Erythroblast (primary cell): ENCODE measurements at regions not wholly inside any gene's neighbourhood (a gene's known extent, or its start where the extent isn't known, plus 50 kb on each side); places are given as distances from the start of the nearest gene placed in this dataset.

Experiments
- DNase-seq, 2 experiments: peaks; one replicate each; lab custom pipeline; 2025; lab: John Stamatoyannopoulos, UW
- GATA1 ChIP-seq: IDR thresholded peaks from 2 replicates; pipeline ENCODE4 v1.6.1; 2011; ENCODE audit warnings: low read depth, mild to moderate bottlenecking, control low read depth, low read length, moderate library complexity
- POLR2A ChIP-seq: IDR thresholded peaks from 2 replicates; pipeline ENCODE4 v1.6.1; 2011; ENCODE audit warnings: mild to moderate bottlenecking, low read length

GRCh38 chr6:163930012-163930411 is 515.5 kb downstream of the QKI start:
- TF ChIP-seq POLR2A: no peak
- no peak for TF ChIP-seq GATA1
- DNase-seq: no peak

- TF ChIP-seq GATA1 (no peak), POLR2A (no peak)
These were observed 515.0 kb downstream of the QKI start for GRCh38 chr6:163929538-163929937.

GRCh38 chr6:163926642-163927041 is 512.1 kb downstream of the QKI start:
- no peak for DNase-seq
- TF ChIP-seq POLR2A: no peak
- no peak for TF ChIP-seq GATA1

More at GRCh38 chr6:163929538-163929937, 515.0 kb downstream of the QKI start:
- DNase-seq: no peak

- TF ChIP-seq GATA1 (no peak), POLR2A (no peak)
- DNase-seq: no peak
These were observed 511.3 kb downstream of the QKI start for GRCh38 chr6:163925839-163926238.

GRCh38 chr6:163923658-163924411 is 509.3 kb downstream of the QKI start:
- DNase-seq: no peak
- TF ChIP-seq POLR2A (no peak), GATA1 (no peak)

GRCh38 chr6:163922562-163922961 is 508.0 kb downstream of the QKI start:
- TF ChIP-seq POLR2A: no peak
- TF ChIP-seq GATA1: no peak
- DNase-seq: no peak

GRCh38 chr6:163919652-163920051 is 505.1 kb downstream of the QKI start:
- no peak for DNase-seq
- TF ChIP-seq POLR2A (no peak), GATA1 (no peak)

GRCh38 chr6:163916315-163917081 is 502.0 kb downstream of the QKI start:
- TF ChIP-seq POLR2A (no peak), GATA1 (no peak)
- no peak for DNase-seq

- no peak for TF ChIP-seq POLR2A
- no peak for TF ChIP-seq GATA1
- DNase-seq: no peak
These were observed 500.6 kb downstream of the QKI start for GRCh38 chr6:163915131-163915530.

GRCh38 chr6:163913045-163913444 is 498.5 kb downstream of the QKI start:
- DNase-seq: no peak
- TF ChIP-seq GATA1: no peak
- TF ChIP-seq POLR2A: no peak

- DNase-seq: no peak
- no peak for TF ChIP-seq POLR2A
- no peak for TF ChIP-seq GATA1
These were observed 491.6 kb downstream of the QKI start for GRCh38 chr6:163906006-163906710.

- TF ChIP-seq POLR2A (no peak), GATA1 (no peak)
- DNase-seq: no peak
These were observed 489.7 kb downstream of the QKI start for GRCh38 chr6:163904186-163904585.

- DNase-seq: no peak
- TF ChIP-seq POLR2A (no peak), GATA1 (no peak)
These were observed 489.0 kb downstream of the QKI start for GRCh38 chr6:163903541-163903940.

GRCh38 chr6:163902993-163903392 is 488.5 kb downstream of the QKI start:
- TF ChIP-seq POLR2A: no peak
- no peak for TF ChIP-seq GATA1
- peak in 1 of 2 experiments; percentile 7 for DNase-seq
